ENCODE measurements at regions not wholly inside any gene's neighbourhood (a gene's known extent, or its start where the extent isn't known, plus 50 kb on each side); places are given as distances from the start of the nearest gene placed in this dataset.

DNA sequence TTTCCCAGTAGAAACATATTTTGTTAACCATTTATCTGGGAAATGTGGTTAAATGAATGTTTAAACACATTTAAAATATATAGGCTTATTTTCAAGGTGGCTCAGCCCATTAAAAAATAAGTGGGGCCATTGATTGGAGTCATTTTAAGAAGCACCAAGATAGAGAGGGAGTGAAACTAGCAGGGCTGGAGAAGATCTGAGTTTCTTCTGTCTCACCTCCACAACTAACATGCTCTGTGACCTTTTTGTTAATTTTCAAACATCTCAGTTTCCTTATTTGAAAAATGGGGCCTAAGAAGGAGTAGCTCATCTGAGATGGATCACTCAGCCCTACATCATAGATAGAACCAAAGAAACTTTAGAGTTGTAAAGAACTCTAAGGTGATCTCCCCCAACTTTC is 254.8 kb downstream of the KCNS3 start:
- Mint-ChIP-seq H3K36me3 (no peaks in the 10 kb centered on the region), H3K27ac (no peak overlapping the region), H3K4me3 (no peak overlapping the region), H3K4me1 (no peaks in the 10 kb centered on the region), H3K9me3 (no peaks in the 10 kb centered on the region)
- ATAC-seq (no peak), DNase-seq (ENCODE audit: low spot score in 2 of 2) (no peak)

DNA sequence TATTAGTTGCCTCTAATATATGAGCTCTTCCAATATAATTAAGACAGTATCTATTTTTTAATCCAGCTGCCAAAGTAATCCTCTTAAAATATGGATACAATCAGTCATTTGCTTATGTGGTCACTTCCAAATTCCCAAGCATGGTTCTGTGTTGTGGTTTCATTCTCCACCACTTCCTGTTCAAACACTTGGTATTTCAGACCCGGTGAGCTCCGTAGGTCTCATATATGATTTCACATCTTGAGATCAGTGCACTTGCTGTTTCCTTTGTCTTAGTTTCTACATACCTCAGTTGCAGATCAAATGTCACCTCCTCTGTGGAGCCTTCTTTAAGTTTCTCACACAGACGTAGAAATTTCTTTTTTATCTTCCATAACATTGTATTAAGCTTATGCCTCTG is 254.2 kb downstream of the KCNS3 start:
- Mint-ChIP-seq H3K27ac (no peak overlapping the region), H3K4me1 (no peaks in the 10 kb centered on the region), H3K9me3 (no peaks in the 10 kb centered on the region), H3K36me3 (no peaks in the 10 kb centered on the region), H3K4me3 (no peak overlapping the region)
- ATAC-seq = no peak
- DNase-seq (ENCODE audit: low spot score in 2 of 2) = no peak

GRCh38 chr2:18131761-18132160 is 253.3 kb downstream of the KCNS3 start:
- Mint-ChIP-seq H3K36me3 (no peaks in the 10 kb centered on the region), H3K4me3 (no peak overlapping the region), H3K9me3 (no peaks in the 10 kb centered on the region), H3K27ac (no peak overlapping the region), H3K4me1 (no peaks in the 10 kb centered on the region)
- ATAC-seq = no peak
- DNase-seq (ENCODE audit: low spot score in 2 of 2) = no peak

GRCh38 chr2:18129348-18129747 is 250.9 kb downstream of the KCNS3 start:
- Mint-ChIP-seq H3K4me3 (no peak overlapping the region), H3K9me3 (no peaks in the 10 kb centered on the region), H3K4me1 (no peaks in the 10 kb centered on the region), H3K27ac (no peak overlapping the region), H3K36me3 (no peaks in the 10 kb centered on the region)
- no peak for DNase-seq (ENCODE audit: low spot score in 2 of 2)
- no peak for ATAC-seq

- Mint-ChIP-seq H3K4me1 (no peaks in the 10 kb centered on the region), H3K27ac (no peak overlapping the region), H3K4me3 (no peak overlapping the region), H3K9me3 (no peaks in the 10 kb centered on the region), H3K36me3 (no peaks in the 10 kb centered on the region)
- ATAC-seq (no peak), DNase-seq (ENCODE audit: low spot score in 2 of 2) (no peak)
These were observed 246.8 kb downstream of the KCNS3 start for GRCh38 chr2:18125303-18125702.

- Mint-ChIP-seq H3K4me1 (no peaks in the 10 kb centered on the region), H3K9me3 (peaks cover 4% of the 10 kb centered on the region), H3K36me3 (no peaks in the 10 kb centered on the region), H3K27ac (no peak overlapping the region), H3K4me3 (no peak overlapping the region)
- ATAC-seq (no peak), DNase-seq (ENCODE audit: low spot score in 2 of 2) (no peak)
These were observed 245.8 kb downstream of the KCNS3 start for GRCh38 chr2:18124116-18124835.

- no peaks in the 10 kb centered on the region for H3K4me1 Mint-ChIP-seq
- ATAC-seq (no peak), DNase-seq (ENCODE audit: low spot score in 2 of 2) (no peak)
- no peaks in the 10 kb centered on the region for H3K36me3 Mint-ChIP-seq
- no peak overlapping the region for H3K4me3 Mint-ChIP-seq
- H3K9me3 Mint-ChIP-seq = peaks cover 4% of the 10 kb centered on the region
- no peak overlapping the region for H3K27ac Mint-ChIP-seq
These were observed 245.1 kb downstream of the KCNS3 start for GRCh38 chr2:18123577-18123976.

DNA sequence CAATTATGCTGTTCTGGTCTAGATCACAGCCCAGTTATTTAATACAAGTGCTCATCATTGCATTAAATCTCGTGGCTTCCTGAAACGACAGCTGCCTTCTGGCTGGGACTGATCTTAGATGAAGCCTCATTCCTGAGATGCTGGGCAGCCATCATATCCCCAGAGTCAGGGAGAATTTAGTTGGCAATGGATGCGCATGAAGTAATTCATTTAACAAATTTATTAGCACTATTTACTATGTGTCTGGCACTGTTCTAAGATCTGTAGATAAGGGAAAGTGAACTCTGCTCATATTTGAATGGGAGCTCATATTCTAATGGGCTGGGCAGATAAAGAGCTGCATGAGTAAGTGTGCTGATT is 244.7 kb downstream of the KCNS3 start:
- Mint-ChIP-seq H3K4me1 (no peaks in the 10 kb centered on the region), H3K27ac (no peak overlapping the region), H3K4me3 (no peak overlapping the region), H3K36me3 (no peaks in the 10 kb centered on the region), H3K9me3 (peaks cover 4% of the 10 kb centered on the region)
- DNase-seq (ENCODE audit: low spot score in 2 of 2) (no peak), ATAC-seq (no peak)

DNA sequence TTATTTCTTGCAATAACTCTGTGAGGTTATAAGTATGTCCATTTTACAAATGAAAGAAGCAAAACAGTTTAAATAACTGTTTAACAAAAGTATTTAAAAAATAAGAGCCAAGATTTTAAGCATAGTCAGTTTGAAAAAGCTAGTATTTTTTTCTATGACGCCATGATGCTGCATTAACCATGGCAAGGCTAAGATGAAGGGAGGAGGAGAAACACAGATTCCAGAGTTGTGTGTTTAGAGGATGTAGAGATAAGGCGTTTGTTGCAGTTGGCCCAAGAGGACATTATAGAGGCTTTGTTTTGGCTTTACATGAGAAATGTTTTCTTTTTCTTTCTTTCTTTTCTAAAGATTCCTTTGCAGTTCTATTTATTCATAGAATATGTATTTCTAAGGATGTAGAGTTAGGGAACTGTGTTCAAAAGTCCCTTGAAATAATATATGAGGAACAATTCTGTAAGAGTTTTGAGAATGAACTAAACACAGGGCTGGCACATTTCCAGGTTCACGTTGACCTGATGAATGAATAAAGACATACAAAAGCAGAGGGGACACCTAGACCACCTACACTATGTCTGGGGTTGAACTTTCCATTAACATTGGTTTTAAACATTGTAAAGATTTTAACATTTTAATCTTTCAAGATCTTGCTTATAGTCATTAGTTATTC is 244.2 kb downstream of the KCNS3 start:
- Mint-ChIP-seq H3K4me3 (no peak overlapping the region), H3K9me3 (peaks cover 4% of the 10 kb centered on the region), H3K36me3 (no peaks in the 10 kb centered on the region), H3K27ac (no peak overlapping the region), H3K4me1 (no peaks in the 10 kb centered on the region)
- DNase-seq (ENCODE audit: low spot score in 2 of 2) (no peak), ATAC-seq (no peak)

DNA sequence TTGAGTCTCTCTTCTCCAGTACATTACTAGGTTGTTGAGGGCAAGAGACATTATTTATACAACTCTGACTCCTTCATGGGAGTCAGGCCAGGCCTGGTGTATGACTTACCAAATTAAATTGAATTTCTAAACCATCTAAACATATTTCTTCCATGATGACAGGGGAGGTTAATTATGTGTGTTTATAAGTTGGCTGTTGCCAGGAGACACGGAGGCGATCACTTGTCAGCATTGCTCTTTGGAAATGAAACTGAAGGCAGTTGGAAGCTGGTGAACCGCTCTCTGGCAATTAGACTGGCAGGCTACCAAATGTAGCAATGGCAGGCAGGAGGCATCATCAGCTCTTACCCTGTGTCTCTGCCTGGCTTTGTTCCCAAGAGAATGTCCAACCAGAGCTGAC is 241.4 kb downstream of the KCNS3 start:
- H3K27ac Mint-ChIP-seq = no peak overlapping the region
- H3K4me3 Mint-ChIP-seq = no peak overlapping the region
- ATAC-seq (no peak), DNase-seq (ENCODE audit: low spot score in 2 of 2) (no peak)
- peaks cover 4% of the 10 kb centered on the region for H3K9me3 Mint-ChIP-seq
- H3K36me3 Mint-ChIP-seq = no peaks in the 10 kb centered on the region
- H3K4me1 Mint-ChIP-seq = no peaks in the 10 kb centered on the region

DNA sequence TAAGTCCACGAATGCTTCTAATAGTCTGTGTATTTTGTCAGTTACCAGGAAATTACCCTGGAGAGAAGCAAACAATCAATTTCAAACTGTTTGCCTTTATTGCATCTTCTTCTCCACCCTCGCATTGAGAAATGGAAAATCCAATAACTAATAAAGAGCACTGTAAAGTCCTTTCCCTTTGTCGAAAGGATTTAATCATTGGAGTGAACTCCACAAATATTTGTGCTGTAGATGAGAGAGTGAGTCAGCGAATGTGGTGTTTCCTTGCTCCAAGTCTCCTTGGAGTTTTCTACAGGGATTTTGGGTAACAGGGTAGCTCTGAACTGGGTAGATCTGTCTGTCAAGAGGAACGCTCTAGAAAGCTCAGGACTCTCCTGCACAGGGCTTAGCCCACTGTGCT is 240.2 kb downstream of the KCNS3 start:
- no peak for DNase-seq (ENCODE audit: low spot score in 2 of 2)
- Mint-ChIP-seq H3K4me1 (no peaks in the 10 kb centered on the region), H3K4me3 (no peak overlapping the region), H3K27ac (no peak overlapping the region), H3K36me3 (no peaks in the 10 kb centered on the region), H3K9me3 (peaks cover 4% of the 10 kb centered on the region)
- no peak for ATAC-seq

DNA sequence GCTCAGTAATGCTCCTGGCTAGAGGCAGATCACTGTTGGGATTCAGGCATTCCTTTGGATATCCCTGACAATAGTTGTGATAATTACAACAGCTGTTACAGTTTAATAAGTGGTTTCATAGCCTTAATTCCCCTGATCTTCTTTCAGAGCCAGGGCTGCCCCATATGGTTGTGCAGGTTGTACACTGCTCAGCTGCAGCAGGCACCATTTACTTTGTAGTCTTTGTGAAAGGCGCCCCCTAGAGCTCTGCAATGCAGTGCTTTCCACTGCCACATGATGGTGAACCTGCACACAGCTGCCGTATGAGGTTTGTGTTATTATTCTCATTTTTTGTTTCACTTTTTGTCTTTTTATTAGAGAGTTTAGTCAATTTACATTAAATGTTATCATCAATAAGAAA is 239.1 kb downstream of the KCNS3 start:
- Mint-ChIP-seq H3K27ac (no peak overlapping the region), H3K4me3 (no peak overlapping the region), H3K9me3 (peaks cover 4% of the 10 kb centered on the region), H3K4me1 (no peaks in the 10 kb centered on the region), H3K36me3 (no peaks in the 10 kb centered on the region)
- no peak for DNase-seq (ENCODE audit: low spot score in 2 of 2)
- ATAC-seq = no peak

DNA sequence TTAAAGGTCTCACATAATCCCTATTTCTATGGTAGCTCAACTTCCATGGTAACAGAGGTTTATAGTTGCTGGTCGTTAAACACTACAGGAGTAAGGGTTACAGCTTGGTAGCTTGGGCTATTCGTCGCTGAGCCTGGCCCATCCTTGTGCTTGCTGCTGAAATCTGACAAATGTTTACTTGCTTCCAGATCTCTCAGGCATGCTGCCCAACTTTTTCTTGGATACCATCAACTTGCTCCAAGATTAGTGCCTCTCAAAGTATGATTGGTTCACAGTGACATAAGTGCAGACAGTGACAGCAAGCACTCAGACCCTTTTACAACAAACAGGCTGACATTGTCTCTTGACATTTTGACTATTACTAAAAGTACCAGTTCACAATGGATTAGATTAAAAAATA is 231.8 kb downstream of the KCNS3 start:
- H3K4me3 Mint-ChIP-seq = no peak overlapping the region

GRCh38 chr2:18106841-18107240 is 228.4 kb downstream of the KCNS3 start:
- Mint-ChIP-seq H3K4me3 (no peak overlapping the region), H3K4me1 (no peaks in the 10 kb centered on the region), H3K9me3 (peaks cover 5% of the 10 kb centered on the region), H3K27ac (no peak overlapping the region), H3K36me3 (no peaks in the 10 kb centered on the region)
- DNase-seq (ENCODE audit: low spot score in 2 of 2) (no peak), ATAC-seq (no peak)

More for the DNA sequence above, 231.8 kb downstream of the KCNS3 start:
- ATAC-seq (no peak), DNase-seq (ENCODE audit: low spot score in 2 of 2) (no peak)
- Mint-ChIP-seq H3K4me1 (no peaks in the 10 kb centered on the region), H3K9me3 (peaks cover 5% of the 10 kb centered on the region), H3K36me3 (no peaks in the 10 kb centered on the region), H3K27ac (no peak overlapping the region)

GRCh38 chr2:18105929-18106328 is 227.5 kb downstream of the KCNS3 start:
- Mint-ChIP-seq H3K36me3 (no peaks in the 10 kb centered on the region), H3K27ac (no peak overlapping the region), H3K4me3 (no peak overlapping the region), H3K4me1 (no peaks in the 10 kb centered on the region), H3K9me3 (peaks cover 5% of the 10 kb centered on the region)
- ATAC-seq (no peak), DNase-seq (ENCODE audit: low spot score in 2 of 2) (no peak)

DNA sequence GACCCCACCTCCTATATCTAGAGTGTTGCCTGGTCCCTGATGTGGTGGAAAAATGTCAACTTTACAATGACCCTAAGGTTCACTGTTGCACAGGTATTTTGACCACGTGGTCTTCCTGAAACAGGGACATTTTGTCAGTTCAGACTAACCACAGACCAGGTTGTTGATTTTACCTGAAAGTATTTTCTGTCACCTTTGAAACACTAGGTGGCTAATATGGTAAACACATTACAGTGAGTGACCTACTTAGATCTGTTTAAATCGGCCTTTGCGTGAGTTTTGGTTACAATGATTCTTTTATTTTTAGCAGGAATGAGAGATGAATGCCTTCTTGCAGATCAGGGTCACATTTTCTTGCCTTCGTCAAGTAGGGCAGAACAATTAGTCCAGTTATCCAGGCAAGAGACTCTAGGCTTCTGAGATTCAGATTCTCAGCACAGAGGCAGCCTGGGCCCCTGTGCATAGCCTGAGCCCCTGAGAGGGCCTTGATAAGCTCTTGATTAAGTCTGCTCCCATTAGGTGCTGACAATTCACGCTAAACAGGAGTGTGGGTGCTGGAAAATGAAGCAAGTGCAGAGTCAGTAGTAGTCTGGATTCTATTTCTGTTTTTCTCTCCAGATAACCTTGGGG is 226.2 kb downstream of the KCNS3 start:
- Mint-ChIP-seq H3K36me3 (no peaks in the 10 kb centered on the region), H3K4me3 (no peak overlapping the region), H3K9me3 (peaks cover 2% of the 10 kb centered on the region), H3K4me1 (no peaks in the 10 kb centered on the region), H3K27ac (no peak overlapping the region)
- ATAC-seq (no peak), DNase-seq (ENCODE audit: low spot score in 2 of 2) (no peak)
